GM15510 (cell line): ENCODE measurements at regions not wholly inside any gene's neighbourhood (a gene's known extent, or its start where the extent isn't known, plus 50 kb on each side); places are given as distances from the start of the nearest gene placed in this dataset.

Source experiments
- POLR2A ChIP-seq: IDR thresholded peaks from 3 replicates; pipeline ENCODE4 v1.6.1; 2011; ENCODE audit warnings: borderline replicate concordance; ENCODE audit not compliant: insufficient read length; ENCODE audit errors: extremely low read depth

DNA sequence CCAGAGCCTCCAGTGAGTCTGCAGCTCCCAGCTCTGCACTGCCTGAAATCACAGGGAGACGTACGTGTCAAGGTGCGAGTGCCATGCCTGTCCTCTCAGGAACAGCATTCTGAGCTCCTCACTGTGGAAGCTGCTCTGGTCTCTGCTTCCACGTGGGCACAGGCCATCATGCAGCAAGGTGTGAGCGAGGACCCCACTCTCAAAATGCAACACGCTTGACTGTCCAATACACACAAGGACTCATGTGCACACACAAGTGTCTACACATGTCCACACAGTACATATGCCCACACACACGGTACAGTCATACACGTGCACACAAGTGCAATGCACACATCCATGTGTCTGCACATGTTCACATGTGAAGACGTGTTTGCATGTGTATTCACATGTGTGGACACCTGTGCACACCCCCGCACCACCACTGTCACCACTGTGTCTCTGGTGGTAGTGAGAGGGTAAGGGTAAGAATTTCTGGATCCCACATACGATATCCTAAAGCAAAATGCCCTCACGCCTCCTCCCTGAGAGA is 260.5 kb downstream of the DLL1 start:
- no peak for TF ChIP-seq POLR2A

DNA sequence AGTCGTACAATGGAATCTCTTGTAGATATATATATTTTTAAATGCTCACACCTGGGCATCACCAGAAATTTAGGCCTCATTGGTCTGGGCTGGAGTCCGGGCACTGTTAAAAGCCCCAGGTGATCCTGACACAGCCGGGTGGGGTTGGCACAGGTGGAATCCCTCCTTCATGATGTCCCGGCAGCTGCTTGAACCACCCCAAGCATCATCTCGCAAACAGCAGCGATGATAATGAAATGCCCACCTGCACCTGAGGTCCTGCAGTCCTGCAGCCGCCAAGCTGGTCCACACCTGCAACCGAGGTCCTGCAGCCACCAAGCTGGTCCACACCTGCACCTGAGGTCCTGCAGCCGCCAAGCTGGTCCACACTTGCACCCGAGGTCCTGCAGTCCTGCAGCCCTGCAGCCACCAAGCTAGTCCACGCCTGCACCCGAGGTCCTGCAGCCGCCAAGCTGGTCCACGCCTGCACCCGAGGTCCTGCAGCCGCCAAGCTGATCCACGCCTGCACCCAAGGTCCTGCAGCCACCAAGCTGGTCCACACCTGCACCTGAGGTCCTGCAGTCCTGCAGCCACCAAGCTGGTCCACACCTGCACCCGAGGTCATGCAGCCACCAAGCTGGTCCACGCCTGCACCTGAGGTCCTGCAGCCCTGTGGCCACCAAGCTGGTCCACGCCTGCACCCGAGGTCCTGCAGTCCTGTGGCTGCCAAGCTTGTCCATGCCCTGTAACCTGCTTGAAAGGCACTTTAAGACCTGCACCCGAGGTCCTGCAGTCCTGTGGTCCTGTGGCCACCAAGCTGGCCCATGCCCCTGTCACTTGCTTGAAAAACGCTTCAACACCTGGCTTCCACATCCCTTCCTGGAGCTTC is 261.2 kb downstream of the DLL1 start:
- no peak for TF ChIP-seq POLR2A

DNA sequence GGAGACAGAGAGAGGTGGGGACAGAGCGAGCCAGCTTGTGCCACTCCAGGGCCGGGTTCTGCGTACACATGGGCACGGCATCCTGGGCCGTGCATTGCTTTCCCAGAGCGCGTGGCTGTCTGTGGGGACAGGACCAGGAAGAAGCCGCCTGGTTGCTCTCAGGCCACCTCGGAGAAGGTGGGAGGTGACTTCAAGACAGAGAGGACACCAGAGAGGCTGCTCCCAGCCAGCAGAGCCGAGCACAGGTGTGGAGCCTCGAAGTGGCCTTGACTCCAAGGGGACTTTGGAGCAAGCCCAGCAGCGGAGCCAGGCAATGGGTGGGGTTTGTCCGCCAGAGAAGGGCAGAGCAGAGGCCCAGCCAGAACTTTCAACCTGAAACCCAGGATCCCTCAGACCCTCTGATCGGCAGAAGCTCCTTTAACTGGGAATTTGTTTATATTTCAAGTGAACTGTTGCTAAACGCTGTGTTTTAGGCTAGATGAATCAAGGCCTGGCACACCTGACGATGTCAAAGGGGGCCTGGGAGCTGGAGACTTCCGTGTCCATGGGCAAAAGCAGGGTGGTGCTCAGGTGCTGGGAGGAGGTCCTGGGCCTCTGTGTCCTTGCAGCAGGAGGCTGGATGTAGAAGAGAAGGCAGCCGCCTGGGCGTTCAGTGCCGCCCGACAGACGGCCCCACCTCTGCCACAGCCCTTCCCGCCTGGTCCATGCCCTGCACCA is 262.1 kb downstream of the DLL1 start:
- TF ChIP-seq POLR2A: no peak

DNA sequence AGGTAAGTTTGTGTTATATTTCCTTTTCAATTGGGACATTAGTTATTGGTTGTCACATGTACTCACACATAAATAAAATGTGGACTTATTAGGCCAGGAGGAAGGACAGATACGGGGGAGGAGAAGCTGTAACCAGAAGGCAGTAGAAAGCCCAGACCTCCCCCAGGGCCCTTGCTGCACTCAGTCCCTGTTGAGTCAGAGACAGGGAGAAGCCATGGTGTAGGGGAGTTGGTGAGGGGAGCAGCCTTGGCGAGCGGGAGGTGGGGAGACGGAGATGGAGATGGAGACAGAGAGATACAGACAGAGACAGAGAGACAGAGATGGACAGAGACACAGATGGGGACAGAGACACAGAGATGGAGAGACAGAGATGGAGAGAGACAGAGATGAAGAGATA is 263.2 kb downstream of the DLL1 start:
- no peak for TF ChIP-seq POLR2A

- TF ChIP-seq POLR2A: no peak
Observed at GRCh38 chr6:170026751-170027646, 263.9 kb downstream of the DLL1 start.

DNA sequence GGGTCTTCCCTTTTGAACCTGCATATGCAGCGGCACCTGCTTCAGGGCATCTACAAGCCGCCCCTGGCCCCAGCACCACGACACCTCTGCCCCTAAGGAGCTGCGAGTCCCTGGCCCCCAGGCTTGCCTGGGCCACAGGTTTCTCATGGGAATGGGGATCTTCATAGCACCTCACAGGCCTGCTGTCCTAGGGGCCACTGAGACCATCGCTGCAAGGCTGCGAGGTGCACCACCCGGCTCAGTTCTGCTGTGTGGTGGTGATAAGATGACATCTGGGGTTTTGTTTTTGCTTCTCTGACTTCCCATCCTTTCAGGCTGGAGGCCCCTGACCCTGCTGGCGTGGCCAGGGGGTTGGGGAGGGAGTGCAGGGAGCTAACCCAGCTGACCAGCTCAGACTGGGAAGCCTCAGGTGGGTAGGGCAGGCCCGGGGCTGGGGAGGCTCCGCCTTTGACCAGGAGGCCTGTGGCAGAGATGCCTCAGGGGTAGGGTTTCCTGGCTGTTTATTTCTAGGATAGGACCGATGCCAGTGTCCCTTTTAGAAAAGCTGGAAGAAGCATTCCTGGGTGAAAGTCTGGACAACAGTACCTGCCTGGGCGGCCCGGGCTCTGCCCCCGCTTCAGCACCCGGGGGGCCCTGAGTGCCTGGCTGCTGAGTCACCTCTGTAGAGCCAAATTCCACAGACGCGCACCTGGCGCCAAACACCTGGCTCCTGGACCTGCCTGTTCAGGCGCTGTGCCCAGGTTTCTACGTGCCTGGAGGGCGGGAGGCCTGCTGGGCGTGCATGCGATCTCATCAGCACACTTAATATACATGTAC is 264.7 kb downstream of the DLL1 start:
- TF ChIP-seq POLR2A: no peak

GRCh38 chr6:170025341-170025911 is 265.5 kb downstream of the DLL1 start:
- TF ChIP-seq POLR2A: no peak

DNA sequence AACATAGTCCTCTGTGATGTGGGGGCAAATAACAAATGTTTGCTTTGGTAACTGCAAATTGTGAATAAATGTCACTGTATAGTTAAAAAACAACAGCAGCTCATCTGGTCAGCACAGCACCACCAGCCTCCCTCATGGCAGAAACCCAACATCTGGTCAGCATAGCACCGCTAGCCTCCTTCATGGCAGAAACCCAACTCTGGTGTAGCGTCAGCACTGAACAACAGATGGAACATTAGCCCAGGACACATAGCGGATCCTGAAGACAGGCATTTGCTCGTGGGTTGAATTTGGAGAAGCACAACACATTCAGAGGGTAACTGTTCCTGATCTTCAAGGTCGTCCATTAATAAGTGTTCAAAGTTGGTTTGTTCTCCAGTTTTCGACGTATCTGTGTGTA is 265.9 kb downstream of the DLL1 start:
- TF ChIP-seq POLR2A: no peak

DNA sequence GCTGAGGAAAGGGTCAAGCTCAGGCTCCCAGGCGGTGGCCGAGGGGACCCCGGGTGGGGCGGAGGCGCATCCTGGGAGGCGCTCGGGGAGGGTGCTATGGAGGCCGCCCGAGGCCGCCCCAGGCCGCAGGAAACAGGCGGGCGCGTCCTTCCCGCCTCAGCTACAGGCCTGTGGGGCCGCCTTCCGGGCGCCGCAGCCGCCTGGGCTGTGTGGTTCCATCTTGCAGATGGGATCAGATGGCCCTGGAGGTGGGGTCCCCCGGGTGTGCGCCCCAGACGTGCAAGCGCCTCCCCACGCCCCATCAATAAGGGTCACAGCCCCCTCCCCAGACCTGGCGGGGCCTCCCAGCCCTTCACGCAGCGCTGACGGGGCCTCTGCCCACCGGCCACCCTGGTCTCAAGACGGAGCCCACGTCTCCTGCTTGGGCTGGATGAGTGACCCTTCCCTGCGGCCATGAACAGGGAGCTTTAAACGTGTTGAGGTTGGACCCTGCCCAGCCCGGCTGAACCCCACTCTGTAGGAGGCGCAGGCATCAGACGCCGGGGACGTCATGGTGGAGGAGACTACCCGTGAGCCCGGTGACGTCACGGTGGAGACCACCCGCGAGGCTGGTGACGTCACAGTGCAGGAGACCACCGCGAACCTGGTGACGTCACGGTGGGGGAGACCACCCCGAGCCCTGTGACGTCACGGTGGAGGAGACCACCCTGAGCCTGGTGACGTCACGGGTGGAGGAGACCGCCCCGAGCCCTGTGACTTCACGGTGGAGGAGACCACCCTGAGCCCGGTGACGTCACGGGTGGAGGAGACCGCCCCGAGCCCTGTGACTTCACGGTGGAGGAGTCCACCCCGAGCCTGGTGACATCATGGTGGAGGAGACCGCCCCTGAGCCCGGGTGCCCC is 267.0 kb downstream of the DLL1 start:
- no peak for TF ChIP-seq POLR2A

DNA sequence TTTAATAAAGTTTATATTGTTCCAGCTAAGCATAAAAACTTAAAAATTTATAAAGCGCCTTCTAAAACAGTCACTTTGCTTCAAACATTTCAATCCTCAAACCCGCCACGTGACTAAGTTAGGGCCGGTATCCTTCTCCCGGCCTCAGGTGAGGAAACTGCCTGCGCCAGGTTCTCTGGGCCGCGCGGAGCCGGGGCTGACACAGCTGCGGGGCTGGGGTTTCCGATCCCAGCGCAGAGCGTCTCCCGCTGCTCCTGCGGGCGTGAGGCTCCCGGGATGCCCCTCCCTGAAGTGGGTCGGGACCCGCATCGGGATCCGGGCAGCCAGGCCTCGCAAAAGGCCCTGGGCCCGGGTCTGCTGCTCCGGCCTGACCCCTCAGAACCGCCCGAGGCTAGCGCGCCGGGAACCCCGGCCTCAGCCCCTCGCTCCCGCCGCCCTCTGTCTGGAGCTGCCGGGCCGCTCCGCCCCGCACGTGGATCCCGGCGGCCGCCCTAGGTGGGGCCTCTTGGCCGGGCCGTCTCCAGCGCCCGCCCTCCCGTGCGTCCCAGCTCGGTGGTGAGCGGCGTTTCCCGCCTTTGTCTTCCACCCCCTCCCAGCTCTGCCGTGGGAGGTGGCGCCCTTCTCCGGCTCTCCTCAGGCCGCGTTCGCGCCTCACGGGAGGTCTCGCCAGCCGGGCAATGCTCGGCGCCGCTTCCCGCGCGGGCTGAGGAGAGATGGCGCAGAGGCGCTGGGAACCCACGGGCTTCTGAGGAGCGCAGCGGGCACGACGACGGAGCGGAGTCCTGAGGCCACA is 267.9 kb downstream of the DLL1 start:
- TF ChIP-seq POLR2A: no peak

- TF ChIP-seq POLR2A: no peak
Observed at GRCh38 chr6:170022291-170022722, 268.6 kb downstream of the DLL1 start.

DNA sequence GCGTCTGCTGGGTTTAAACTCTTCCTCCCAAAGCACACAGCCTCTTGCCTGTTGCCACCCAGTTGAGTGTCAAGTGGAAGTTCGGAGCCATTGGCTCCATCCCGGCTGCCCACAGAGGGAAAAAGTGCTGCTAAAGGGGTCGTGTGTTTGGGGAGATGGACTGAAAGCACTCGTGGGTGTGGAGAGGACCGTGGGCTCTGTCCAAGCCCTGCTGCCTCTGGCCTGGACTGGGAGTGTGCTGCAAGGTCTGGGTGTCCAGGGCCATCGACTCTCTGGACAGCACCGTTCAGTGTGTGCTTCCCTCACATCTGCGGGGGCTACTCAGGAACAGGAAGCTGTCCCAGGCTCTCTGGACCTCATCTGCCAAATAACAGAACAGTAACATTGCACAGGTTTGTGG is 269.3 kb downstream of the DLL1 start:
- TF ChIP-seq POLR2A: no peak

DNA sequence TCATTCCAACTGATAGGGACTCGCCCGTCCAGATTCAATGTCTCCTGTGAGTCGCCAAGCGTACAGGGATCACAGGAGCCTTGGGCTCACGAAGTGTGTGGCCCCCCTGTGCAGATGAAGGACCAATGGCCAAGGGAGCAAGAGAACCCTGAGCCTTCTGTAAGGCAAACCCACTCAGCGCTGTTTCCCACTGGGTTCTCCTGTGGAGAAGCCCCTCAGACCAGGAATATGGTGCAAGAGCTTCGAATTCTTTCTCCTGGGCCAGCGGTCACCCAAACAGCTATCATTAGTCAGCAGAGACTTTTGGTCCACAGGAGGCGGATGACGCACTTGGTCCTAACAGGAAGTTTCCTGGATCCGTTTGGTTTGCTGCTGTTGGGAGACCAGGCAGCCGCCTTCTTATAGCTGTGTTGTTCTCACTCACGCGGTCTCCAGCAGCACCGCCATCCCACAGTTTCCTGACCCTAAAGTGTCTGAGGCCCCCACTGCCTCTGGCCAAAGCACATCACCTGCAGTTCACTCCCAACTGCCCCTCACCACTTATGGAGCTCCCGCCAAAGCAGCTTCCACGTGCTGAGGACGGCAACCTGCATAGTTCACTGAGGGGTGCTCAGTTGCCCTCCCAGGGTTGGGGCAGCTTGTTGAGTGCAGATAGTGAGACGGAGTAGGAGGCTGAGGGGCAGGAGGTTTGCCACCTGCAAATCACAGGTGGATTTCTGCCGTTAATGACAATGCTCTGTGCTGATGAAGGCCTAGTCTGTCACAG is 268.6 kb downstream of the ERMARD start:
- no peak for TF ChIP-seq POLR2A
